ENCODE measurements at regions not wholly inside any gene's neighbourhood (a gene's known extent, or its start where the extent isn't known, plus 50 kb on each side); places are given as distances from the start of the nearest gene placed in this dataset.

GRCh38 chr13:21875116-21875515, 204.2 kb downstream of the FGF9 start:
- TF ChIP-seq ZNF76 (tag by site-specific recombination; IDR thresholded peaks at IDR 0.05; ENCODE audit: borderline replicate concordance, low read depth) (no peak), ZNF501 (tag by site-specific recombination; IDR thresholded peaks at IDR 0.05) (no peak), CTCF (tag by site-specific recombination; IDR thresholded peaks at IDR 0.05) (no peak), ZBTB7A (tag by site-specific recombination; IDR thresholded peaks at IDR 0.05; ENCODE audit: low read depth) (no peak), KLF16 (tag by site-specific recombination; IDR thresholded peaks at IDR 0.05) (no peak), ZXDB (tag by site-specific recombination; IDR thresholded peaks at IDR 0.05) (no peak)
